Duodenal mucosa (tissue), 2 donors: ENCODE measurements at regions not wholly inside any gene's neighbourhood (a gene's known extent, or its start where the extent isn't known, plus 50 kb on each side); places are given as distances from the start of the nearest gene placed in this dataset.
"Not testable (repeated sequence)": the region's sequence is repeated elsewhere in the genome, so short reads cannot be mapped to it uniquely, and the experiment has no call there.

Experiments used
- H3K27ac ChIP-seq: one replicate; pipeline ENCODE4 v1.7.0; 2013; ENCODE audit warnings: low read depth, low read length
- H3K27me3 ChIP-seq, 2 donors: one replicate each; pipeline ENCODE4 v1.7.0; 2013; ENCODE audit warnings: low read length in 2 of 2, control low read depth in 1 of 2; ENCODE audit not compliant: insufficient read depth in 2 of 2, control insufficient read depth in 1 of 2
- H3K36me3 ChIP-seq, 2 donors: one replicate each; pipeline ENCODE4 v1.7.0; 2013; ENCODE audit warnings: low read length in 2 of 2, control low read depth in 1 of 2; ENCODE audit not compliant: insufficient read depth in 2 of 2, control insufficient read depth in 1 of 2
- H3K4me1 ChIP-seq, 2 donors: one replicate each; pipeline ENCODE4 v1.7.0; 2013; ENCODE audit warnings: low read length in 2 of 2, control low read depth in 1 of 2; ENCODE audit not compliant: insufficient read depth in 2 of 2, control insufficient read depth in 1 of 2
- H3K4me3 ChIP-seq, 2 donors: one replicate each; pipeline ENCODE4 v1.7.0; 2013; ENCODE audit warnings: low read length in 2 of 2, low read depth in 1 of 2
- H3K9ac ChIP-seq, 2 donors: one replicate each; pipeline ENCODE4 v1.7.0; 2013; ENCODE audit warnings: low read length in 2 of 2, low read depth in 1 of 2
- H3K9me3 ChIP-seq, 2 donors: one replicate each; pipeline ENCODE4 v1.7.0; 2013; ENCODE audit warnings: low read length in 2 of 2, control low read depth in 1 of 2; ENCODE audit not compliant: control insufficient read depth in 1 of 2

- H3K36me3 ChIP-seq = no peaks in the 10 kb centered on the region
- H3K9ac ChIP-seq = no peak overlapping the region
- H3K9me3 ChIP-seq = no peaks in the 10 kb centered on the region
- H3K27me3 ChIP-seq = no peaks in the 10 kb centered on the region
- H3K4me3 ChIP-seq = no peak overlapping the region
- H3K4me1 ChIP-seq = no peaks in the 10 kb centered on the region
- no peak overlapping the region for H3K27ac ChIP-seq
Measured at GRCh38 chr1:195697130-195697529, 911.1 kb downstream of the KCNT2 start.

GRCh38 chr1:195686764-195687163, 921.5 kb downstream of the KCNT2 start:
- H3K9me3 ChIP-seq = no peaks in the 10 kb centered on the region
- no peaks in the 10 kb centered on the region for H3K4me1 ChIP-seq
- no peaks in the 10 kb centered on the region for H3K27me3 ChIP-seq
- no peaks in the 10 kb centered on the region for H3K36me3 ChIP-seq
- H3K9ac ChIP-seq = no peak overlapping the region
- no peak overlapping the region for H3K4me3 ChIP-seq
- no peak overlapping the region for H3K27ac ChIP-seq

- Histone ChIP-seq H3K36me3 (no peaks in the 10 kb centered on the region), H3K9me3 (peaks cover 0 to 4% of the 10 kb centered on the region in 2 donors), H3K27ac (no peak overlapping the region), H3K27me3 (no peaks in the 10 kb centered on the region), H3K4me3 (no peak overlapping the region), H3K4me1 (no peaks in the 10 kb centered on the region), H3K9ac (no peak overlapping the region)
Measured at GRCh38 chr1:195664628-195665027, 943.6 kb downstream of the KCNT2 start.

- Histone ChIP-seq H3K36me3 (no peaks in the 10 kb centered on the region), H3K9me3 (peaks cover 0 to 4% of the 10 kb centered on the region in 2 donors), H3K27ac (no peak overlapping the region), H3K9ac (no peak overlapping the region), H3K27me3 (no peaks in the 10 kb centered on the region), H3K4me1 (no peaks in the 10 kb centered on the region), H3K4me3 (no peak overlapping the region)
Measured at GRCh38 chr1:195663549-195664280, 944.5 kb downstream of the KCNT2 start.

- Histone ChIP-seq H3K9me3 (peaks cover 0 to 1% of the 10 kb centered on the region in 2 donors), H3K4me3 (no peak overlapping the region), H3K36me3 (no peaks in the 10 kb centered on the region), H3K27ac (no peak overlapping the region), H3K9ac (no peak overlapping the region), H3K27me3 (no peaks in the 10 kb centered on the region), H3K4me1 (no peaks in the 10 kb centered on the region)
Measured at GRCh38 chr1:195656780-195657179, 951.5 kb downstream of the KCNT2 start.

- not testable (repeated sequence) for H3K27me3 ChIP-seq, H3K9me3 ChIP-seq, H3K36me3 ChIP-seq, H3K4me3 ChIP-seq, H3K27ac ChIP-seq, H3K9ac ChIP-seq, H3K4me1 ChIP-seq
Measured at GRCh38 chr1:195648875-195649274, 959.4 kb downstream of the KCNT2 start.

GRCh38 chr1:195637539-195637938, 970.7 kb downstream of the KCNT2 start:
- Histone ChIP-seq H3K4me3 (no peak overlapping the region), H3K9ac (no peak overlapping the region), H3K4me1 (no peaks in the 10 kb centered on the region), H3K9me3 (no peaks in the 10 kb centered on the region), H3K36me3 (no peaks in the 10 kb centered on the region), H3K27me3 (no peaks in the 10 kb centered on the region), H3K27ac (no peak overlapping the region)

- H3K27me3 ChIP-seq = no peaks in the 10 kb centered on the region
- H3K9ac ChIP-seq = no peak overlapping the region
- H3K27ac ChIP-seq = no peak overlapping the region
- H3K4me1 ChIP-seq = no peaks in the 10 kb centered on the region
- H3K9me3 ChIP-seq = no peaks in the 10 kb centered on the region
- H3K4me3 ChIP-seq = no peak overlapping the region
- H3K36me3 ChIP-seq = no peaks in the 10 kb centered on the region
Measured at GRCh38 chr1:195618287-195618686, 990.0 kb downstream of the KCNT2 start.

GRCh38 chr1:195617106-195617505, 991.1 kb downstream of the KCNT2 start:
- Histone ChIP-seq H3K9ac (no peak overlapping the region), H3K4me3 (no peak overlapping the region), H3K27me3 (no peaks in the 10 kb centered on the region), H3K9me3 (no peaks in the 10 kb centered on the region), H3K27ac (no peak overlapping the region), H3K4me1 (no peaks in the 10 kb centered on the region), H3K36me3 (no peaks in the 10 kb centered on the region)

- H3K27me3 ChIP-seq = no peaks in the 10 kb centered on the region
- no peaks in the 10 kb centered on the region for H3K4me1 ChIP-seq
Measured at GRCh38 chr1:195608883-195609282, 999.4 kb downstream of the KCNT2 start.

More at GRCh38 chr1:195608883-195609282, 999.4 kb downstream of the KCNT2 start:
- Histone ChIP-seq H3K9me3 (no peaks in the 10 kb centered on the region), H3K36me3 (no peaks in the 10 kb centered on the region), H3K27ac (no peak overlapping the region), H3K4me3 (no peak overlapping the region), H3K9ac (no peak overlapping the region)
